Activated CD4-positive, alpha-beta T cell treated with anti-CD3 and anti-CD28 coated beads, Interleukin-2, amount 10 ng/mL, durations not matched to agents 7 days and 5 days (primary cell): ENCODE measurements at regions not wholly inside any gene's neighbourhood (a gene's known extent, or its start where the extent isn't known, plus 50 kb on each side); places are given as distances from the start of the nearest gene placed in this dataset.

Experiments
- CTCF ChIA-PET: fragments of 350-600 bp; sonication (Branson Sonifier 250); formaldehyde crosslinking; loops from one replicate; lab custom pipeline; 2021; ENCODE audit warnings: antibody characterized with exemption; lab: Charles Lee
- POLR2A ChIA-PET: fragments of 350-600 bp; sonication (Branson Sonifier 250); formaldehyde crosslinking; loops from one replicate; lab custom pipeline; 2021; ENCODE audit warnings: antibody characterized with exemption; lab: Charles Lee
- DNase-seq: peaks from one replicate; pipeline ENCODE4 v3.0.0-alpha.2; 2020
- H3K27ac Mint-ChIP-seq: one replicate; pipeline ENCODE4 v1.8.0; 2021; ENCODE audit warnings: mild to moderate bottlenecking, moderate library complexity, mixed read lengths
- H3K27me3 Mint-ChIP-seq: one replicate; pipeline ENCODE4 v1.8.0; 2021; ENCODE audit warnings: mixed read lengths
- H3K36me3 Mint-ChIP-seq: one replicate; pipeline ENCODE4 v1.8.0; 2021; ENCODE audit warnings: low read depth, mixed read lengths
- H3K4me1 Mint-ChIP-seq: one replicate; pipeline ENCODE4 v1.8.0; 2021; ENCODE audit warnings: mixed read lengths
- H3K4me3 Mint-ChIP-seq: one replicate; pipeline ENCODE4 v1.8.0; 2021; ENCODE audit warnings: mild to moderate bottlenecking, moderate library complexity, mixed read lengths
- H3K9me3 Mint-ChIP-seq: one replicate; pipeline ENCODE4 v1.8.0; 2021; ENCODE audit warnings: mixed read lengths

DNA sequence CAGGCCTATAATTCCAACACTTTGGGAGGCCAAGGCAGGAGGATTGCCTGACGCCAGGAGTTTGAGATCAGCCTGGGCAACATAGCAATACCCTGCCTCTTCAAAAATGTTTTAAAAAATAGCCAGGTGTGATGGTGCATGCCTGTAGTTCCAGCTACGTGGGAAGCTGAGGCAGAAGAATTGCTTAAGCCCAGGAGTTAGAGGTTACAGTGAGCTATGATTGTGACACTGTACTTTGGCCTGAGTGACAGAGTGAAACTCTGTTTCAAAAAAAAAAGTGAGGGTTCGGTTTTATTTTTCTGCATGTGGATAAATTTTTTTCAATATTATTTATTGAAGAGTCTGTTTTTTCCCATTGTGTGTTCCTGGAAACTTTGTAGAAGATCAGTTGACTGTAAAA, 208.1 kb downstream of the SLC4A3 start:
- Mint-ChIP-seq H3K27me3 (no peaks in the 10 kb centered on the region), H3K4me3 (no peak overlapping the region), H3K4me1 (no peaks in the 10 kb centered on the region), H3K27ac (no peak overlapping the region), H3K36me3 (no peaks in the 10 kb centered on the region), H3K9me3 (no peaks in the 10 kb centered on the region)
- no peak for DNase-seq
- POLR2A ChIA-PET = no interaction called here
- CTCF ChIA-PET = no interaction called here

DNA sequence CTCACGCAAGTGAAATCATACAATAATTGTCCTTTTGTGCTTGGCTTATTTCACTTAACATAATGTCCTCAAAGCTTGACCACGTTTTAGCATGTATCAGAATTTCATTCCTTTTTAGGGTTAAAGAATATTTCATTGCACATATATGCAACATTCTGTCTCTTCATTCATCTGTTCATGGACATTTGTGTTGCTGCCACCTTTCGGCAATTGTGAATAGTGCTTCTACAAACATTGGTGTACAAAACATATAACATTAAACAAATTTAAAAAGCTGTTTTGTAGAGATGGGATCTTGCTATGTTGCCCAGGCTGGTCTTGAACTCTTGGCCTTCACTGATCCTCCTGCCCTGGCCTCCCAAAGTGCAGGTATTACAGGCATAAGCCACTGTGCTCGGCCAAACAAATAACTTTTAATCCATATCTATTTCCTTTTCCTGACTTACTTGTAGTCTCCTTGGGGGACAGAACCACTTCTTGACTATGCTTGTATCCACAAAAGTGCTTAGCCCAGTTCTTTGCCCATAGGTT, 209.3 kb downstream of the SLC4A3 start:
- Mint-ChIP-seq H3K27me3 (no peaks in the 10 kb centered on the region), H3K4me3 (no peak overlapping the region), H3K36me3 (no peaks in the 10 kb centered on the region), H3K9me3 (no peaks in the 10 kb centered on the region), H3K27ac (no peak overlapping the region), H3K4me1 (no peaks in the 10 kb centered on the region)
- CTCF ChIA-PET = no interaction called here
- POLR2A ChIA-PET = no interaction called here
- no peak for DNase-seq

DNA sequence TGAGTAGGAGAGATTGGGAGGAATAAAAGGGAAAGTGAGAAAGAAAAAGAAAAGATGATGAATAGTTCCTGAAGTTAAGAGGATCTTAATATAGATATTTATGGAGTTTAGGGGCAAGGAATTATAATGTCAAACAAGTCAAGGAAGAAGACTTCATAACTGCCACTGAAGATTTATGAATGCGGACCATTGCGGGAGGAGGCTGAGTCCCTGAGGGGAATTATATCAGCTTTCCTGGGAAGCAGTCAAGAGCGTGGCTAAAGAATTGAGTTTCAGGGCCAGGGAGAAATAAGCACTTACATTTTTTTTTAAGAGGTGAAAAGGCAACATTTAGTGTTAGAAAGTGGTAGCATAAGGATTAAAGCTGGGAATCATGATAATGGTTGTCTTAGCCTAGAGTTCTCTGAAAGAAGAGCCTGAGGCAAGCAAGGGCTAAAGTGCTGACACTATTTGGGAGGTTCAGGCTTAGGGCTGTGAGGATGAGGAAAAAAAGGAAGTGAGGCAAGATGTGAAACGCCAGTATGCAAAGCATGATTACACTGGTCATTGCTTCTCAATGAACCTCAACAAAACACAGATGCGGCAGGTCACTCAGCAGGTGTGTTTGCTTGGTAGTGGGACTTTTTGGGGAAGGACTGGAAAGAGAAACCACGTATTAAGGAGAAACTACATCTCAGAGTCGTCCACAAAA, 217.1 kb downstream of the SLC4A3 start:
- POLR2A ChIA-PET = no interaction called here
- DNase-seq = no peak
- Mint-ChIP-seq H3K27me3 (no peaks in the 10 kb centered on the region), H3K9me3 (no peaks in the 10 kb centered on the region), H3K4me3 (no peak overlapping the region), H3K4me1 (no peaks in the 10 kb centered on the region), H3K27ac (no peak overlapping the region), H3K36me3 (no peaks in the 10 kb centered on the region)
- CTCF ChIA-PET = no interaction called here

DNA sequence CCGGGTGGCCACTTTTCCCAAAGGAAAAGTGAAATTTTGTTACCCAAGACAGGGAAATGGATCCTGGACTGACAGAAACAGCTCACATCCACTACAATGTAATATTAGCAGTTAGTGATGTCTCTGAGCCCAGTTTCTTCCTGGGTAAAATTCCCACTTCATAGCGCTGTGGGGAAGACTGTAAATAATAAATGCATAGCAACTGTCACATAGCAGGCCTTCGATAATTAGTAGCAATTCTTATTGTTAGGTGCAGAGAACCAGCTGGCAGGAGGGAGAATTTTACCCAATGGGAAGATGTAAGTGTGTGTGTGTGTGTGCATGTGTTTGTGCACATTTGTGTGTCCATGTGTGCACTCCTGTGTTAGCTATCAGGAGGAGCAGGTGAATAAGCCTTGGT, 221.5 kb downstream of the SLC4A3 start:
- Mint-ChIP-seq H3K27me3 (peaks cover 3% of the 10 kb centered on the region), H3K9me3 (no peaks in the 10 kb centered on the region), H3K4me3 (no peak overlapping the region), H3K4me1 (no peaks in the 10 kb centered on the region), H3K36me3 (no peaks in the 10 kb centered on the region), H3K27ac (no peak overlapping the region)
- ChIA-PET POLR2A (no interaction called here), CTCF (no interaction called here)
- DNase-seq = no peak

DNA sequence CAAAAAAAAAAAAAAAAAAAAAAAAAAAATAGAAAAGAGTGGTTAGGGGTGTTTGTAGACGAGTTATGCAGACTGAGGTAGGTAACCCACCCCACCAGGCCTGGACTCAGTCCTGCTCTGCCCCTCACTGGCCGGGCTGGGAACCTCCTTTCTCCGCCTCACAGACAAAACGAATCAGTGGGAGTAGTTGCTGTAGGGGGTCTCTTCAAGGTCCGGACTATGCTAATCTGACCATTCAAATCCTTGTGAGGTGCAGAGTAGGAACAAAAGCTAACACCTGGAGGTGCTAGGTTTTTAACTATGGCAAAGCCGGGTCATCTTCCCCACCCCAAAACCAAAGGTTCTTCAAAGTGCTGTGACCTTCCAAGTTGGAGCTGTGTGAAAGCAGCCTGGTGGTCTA, 223.7 kb downstream of the SLC4A3 start:
- POLR2A ChIA-PET = no interaction called here
- Mint-ChIP-seq H3K4me3 (no peak overlapping the region), H3K36me3 (no peaks in the 10 kb centered on the region), H3K9me3 (no peaks in the 10 kb centered on the region), H3K4me1 (no peaks in the 10 kb centered on the region), H3K27ac (no peak overlapping the region), H3K27me3 (peaks cover 3% of the 10 kb centered on the region)
- no peak for DNase-seq
- CTCF ChIA-PET = no interaction called here

DNA sequence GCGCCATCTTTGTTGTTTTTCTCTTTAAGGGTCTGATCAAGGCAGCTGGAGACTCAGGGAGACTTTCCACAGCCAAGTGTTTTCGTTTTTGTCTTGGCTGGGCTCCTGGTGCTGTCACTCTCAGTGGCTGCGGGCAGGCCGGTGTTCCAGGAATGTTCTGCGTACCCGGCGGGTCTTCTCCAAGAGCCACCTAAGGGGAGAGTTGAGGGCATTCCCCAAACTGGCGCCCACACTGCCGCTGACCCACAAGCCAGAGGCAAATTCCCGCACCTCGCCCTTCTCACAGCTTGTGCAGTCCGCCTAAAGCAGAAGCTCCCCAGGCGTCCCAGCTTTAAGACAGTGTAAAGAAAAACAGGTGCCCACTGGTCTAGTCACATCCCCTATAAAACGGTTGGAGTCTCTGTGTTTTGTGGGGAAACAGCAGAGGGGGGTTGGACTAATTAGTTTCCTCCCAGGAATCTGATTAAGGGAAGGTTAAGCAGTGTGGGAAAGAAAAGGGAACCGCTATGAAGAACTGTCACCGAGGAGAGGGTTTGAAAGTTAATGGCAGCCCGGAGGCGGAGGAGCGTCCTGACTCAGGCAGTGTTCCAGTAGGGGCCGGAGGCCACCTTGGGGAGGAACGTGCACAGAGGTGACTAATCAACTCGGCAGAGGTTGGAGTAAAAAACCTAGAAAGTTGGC, 224.5 kb downstream of the SLC4A3 start:
- Mint-ChIP-seq H3K4me3 (no peak overlapping the region), H3K27me3 (peaks cover 3% of the 10 kb centered on the region), H3K4me1 (no peaks in the 10 kb centered on the region), H3K36me3 (no peaks in the 10 kb centered on the region), H3K9me3 (no peaks in the 10 kb centered on the region), H3K27ac (no peak overlapping the region)
- ChIA-PET POLR2A (no interaction called here), CTCF (no interaction called here)
- DNase-seq = no peak

DNA sequence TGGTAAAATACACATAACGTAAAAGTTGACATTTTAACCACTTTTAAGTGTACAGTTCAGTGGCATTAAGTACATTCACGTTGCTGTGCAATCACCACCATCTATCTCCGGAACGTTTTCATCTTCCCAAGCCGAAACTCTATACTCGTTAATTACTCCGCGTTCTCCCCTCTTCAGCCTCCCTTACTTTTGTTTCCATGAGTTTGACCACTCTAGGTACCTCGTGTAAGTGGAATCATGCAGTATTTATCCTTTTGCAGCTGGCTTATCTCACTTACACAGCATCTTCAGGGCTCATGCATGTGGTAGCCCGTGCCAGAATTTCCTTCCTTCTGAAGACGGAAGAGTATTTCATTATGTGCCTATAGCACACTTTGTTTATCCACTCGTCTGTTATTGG, 225.2 kb downstream of the SLC4A3 start:
- Mint-ChIP-seq H3K9me3 (no peaks in the 10 kb centered on the region), H3K36me3 (no peaks in the 10 kb centered on the region), H3K4me1 (no peaks in the 10 kb centered on the region), H3K27me3 (peaks cover 3% of the 10 kb centered on the region), H3K4me3 (no peak overlapping the region), H3K27ac (no peak overlapping the region)
- ChIA-PET POLR2A (no interaction called here), CTCF (no interaction called here)
- DNase-seq = no peak

DNA sequence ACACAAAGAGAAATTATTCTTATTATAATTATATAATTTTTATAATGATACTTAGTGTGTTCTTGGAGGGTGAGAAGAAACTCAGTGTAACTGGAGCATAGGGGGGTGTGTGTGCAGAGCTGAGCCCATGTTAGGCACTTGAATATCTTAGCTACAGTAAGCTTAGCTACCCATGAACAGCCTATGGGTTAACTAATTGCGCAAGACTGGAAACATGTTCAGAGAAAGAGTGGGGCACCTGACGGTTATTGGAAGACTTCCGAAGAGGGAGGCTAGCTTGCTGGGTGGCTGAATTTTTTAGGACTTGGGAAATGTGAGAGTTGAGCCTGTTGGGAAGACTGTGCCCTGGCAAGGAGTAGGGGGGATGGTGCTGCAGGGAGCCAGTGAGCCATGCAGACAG, 229.2 kb downstream of the SLC4A3 start:
- ChIA-PET CTCF (no interaction called here), POLR2A (no interaction called here)
- no peaks in the 10 kb centered on the region for H3K36me3 Mint-ChIP-seq
- no peak overlapping the region for H3K4me3 Mint-ChIP-seq
- no peak for DNase-seq
- no peaks in the 10 kb centered on the region for H3K4me1 Mint-ChIP-seq
- H3K27me3 Mint-ChIP-seq = peaks cover 3% of the 10 kb centered on the region
- no peak overlapping the region for H3K27ac Mint-ChIP-seq
- no peaks in the 10 kb centered on the region for H3K9me3 Mint-ChIP-seq

DNA sequence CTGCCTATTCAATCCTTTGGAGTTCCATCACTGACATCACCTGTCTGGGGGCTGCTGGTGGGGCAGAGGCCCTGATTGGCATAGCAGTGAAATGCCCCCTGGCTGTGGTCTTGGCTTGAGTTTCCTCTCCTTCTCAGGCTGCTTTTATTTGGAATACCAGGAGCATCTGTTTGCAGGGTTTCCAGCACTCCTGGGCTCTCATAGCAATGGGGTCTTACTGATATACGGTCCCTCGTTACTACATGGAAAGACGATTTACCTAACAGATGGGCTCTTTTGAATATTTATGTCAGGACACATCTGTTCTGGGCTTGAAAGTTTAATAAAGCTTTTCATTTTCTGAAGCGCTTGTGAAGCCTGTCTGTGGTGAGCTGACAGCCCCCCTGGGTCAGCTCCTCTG, 230.3 kb downstream of the SLC4A3 start:
- DNase-seq = no peak
- Mint-ChIP-seq H3K27me3 (no peaks in the 10 kb centered on the region), H3K27ac (no peak overlapping the region), H3K36me3 (no peaks in the 10 kb centered on the region), H3K9me3 (no peaks in the 10 kb centered on the region), H3K4me3 (no peak overlapping the region), H3K4me1 (no peaks in the 10 kb centered on the region)
- ChIA-PET POLR2A (no interaction called here), CTCF (no interaction called here)

DNA sequence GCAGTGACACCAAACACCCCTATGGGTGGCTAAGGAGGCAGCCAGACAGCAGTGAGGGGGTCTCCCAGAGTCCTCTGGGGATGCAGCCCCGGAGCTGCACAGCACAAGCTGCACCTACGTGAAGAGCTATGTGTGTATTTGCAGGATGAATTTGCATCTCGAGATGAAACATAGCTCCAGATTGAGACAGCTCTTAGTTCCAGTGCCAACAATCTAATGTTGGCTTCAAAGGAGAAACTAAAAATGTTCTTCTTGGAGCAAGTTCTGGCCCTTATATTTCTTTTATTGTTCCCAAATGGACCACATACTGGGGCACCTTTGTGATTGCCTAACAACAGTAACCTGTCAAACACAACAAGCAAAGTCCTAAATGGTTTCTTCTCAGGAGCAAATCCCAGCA, 233.9 kb downstream of the SLC4A3 start:
- DNase-seq = no peak
- CTCF ChIA-PET = no interaction called here
- H3K27ac Mint-ChIP-seq = no peak overlapping the region

DNA sequence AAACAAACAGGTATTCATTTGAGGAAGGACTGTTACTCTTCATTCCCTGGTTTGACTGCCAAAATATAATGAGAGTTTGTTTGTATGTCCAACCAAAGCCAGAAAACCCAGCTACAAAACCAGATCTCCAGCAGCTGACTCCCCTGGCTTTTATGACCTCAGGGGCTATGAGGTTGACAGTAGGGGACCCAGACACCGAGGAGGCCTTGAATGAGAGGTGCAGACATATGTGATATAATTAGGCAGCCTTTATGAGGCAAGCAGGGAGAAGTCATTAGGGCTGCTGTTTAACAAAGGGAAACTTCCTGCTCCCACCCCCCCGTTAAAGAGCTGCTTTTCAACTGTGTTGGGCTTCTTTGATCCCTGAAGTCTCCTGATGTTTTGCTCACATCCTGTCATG, 236.7 kb downstream of the SLC4A3 start:
- Mint-ChIP-seq H3K4me3 (no peak overlapping the region), H3K9me3 (no peaks in the 10 kb centered on the region)
- POLR2A ChIA-PET = no interaction called here

More for the DNA sequence above, 233.9 kb downstream of the SLC4A3 start:
- Mint-ChIP-seq H3K36me3 (no peaks in the 10 kb centered on the region), H3K9me3 (no peaks in the 10 kb centered on the region), H3K4me1 (no peaks in the 10 kb centered on the region), H3K4me3 (no peak overlapping the region), H3K27me3 (no peaks in the 10 kb centered on the region)
- POLR2A ChIA-PET = no interaction called here

DNA sequence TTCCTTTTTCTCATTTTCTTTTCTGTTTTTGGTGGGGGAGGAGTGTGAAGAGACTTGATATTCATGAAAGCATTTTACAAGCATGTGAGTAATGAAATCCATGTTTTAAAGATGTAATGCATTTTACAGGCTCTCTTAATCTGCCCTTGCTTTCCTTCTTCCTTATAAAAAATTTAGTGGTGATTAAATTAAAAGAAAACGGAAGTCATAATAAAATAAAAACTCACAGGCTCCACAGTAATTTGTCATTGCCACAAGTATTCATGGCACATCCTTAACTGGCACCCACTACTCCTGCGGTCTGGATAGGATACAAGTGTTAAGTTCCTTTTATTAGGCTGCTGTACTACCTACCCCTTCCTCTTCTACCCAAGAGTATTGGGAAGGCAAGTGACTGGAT, 241.2 kb downstream of the SLC4A3 start:
- no peak overlapping the region for H3K4me3 Mint-ChIP-seq
- no peak overlapping the region for H3K27ac Mint-ChIP-seq
- no peaks in the 10 kb centered on the region for H3K4me1 Mint-ChIP-seq
- DNase-seq = no peak
- POLR2A ChIA-PET = no interaction called here
- CTCF ChIA-PET = no interaction called here
- H3K36me3 Mint-ChIP-seq = no peaks in the 10 kb centered on the region
- no peaks in the 10 kb centered on the region for H3K27me3 Mint-ChIP-seq
- no peaks in the 10 kb centered on the region for H3K9me3 Mint-ChIP-seq

More for the DNA sequence above, 236.7 kb downstream of the SLC4A3 start:
- no peaks in the 10 kb centered on the region for H3K4me1 Mint-ChIP-seq
- no peaks in the 10 kb centered on the region for H3K27me3 Mint-ChIP-seq
- CTCF ChIA-PET = no interaction called here
- H3K36me3 Mint-ChIP-seq = no peaks in the 10 kb centered on the region
- no peak overlapping the region for H3K27ac Mint-ChIP-seq
- DNase-seq = no peak

DNA sequence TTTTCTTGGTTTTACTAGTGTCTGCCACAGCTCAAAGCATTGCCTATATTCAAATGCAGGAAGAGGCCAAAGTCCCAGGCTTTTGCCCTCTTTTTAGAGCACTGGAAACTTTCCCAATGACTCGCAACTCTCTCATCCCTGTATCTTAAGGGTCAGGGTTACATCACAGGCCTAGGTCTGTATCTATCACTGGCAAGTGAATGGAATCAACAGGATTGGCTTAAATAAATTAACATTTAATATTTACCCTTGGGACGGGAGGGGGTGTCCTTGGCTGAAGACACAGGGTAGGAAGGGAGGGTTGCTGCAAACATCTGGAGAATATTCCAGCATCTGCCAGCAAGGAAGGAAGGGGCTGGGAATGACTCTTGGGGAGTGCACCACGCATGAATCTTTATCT, 242.6 kb downstream of the SLC4A3 start:
- Mint-ChIP-seq H3K9me3 (no peaks in the 10 kb centered on the region), H3K4me3 (no peak overlapping the region), H3K27ac (no peak overlapping the region), H3K36me3 (no peaks in the 10 kb centered on the region), H3K4me1 (no peaks in the 10 kb centered on the region), H3K27me3 (no peaks in the 10 kb centered on the region)
- POLR2A ChIA-PET = no interaction called here
- CTCF ChIA-PET = no interaction called here
- no peak for DNase-seq

DNA sequence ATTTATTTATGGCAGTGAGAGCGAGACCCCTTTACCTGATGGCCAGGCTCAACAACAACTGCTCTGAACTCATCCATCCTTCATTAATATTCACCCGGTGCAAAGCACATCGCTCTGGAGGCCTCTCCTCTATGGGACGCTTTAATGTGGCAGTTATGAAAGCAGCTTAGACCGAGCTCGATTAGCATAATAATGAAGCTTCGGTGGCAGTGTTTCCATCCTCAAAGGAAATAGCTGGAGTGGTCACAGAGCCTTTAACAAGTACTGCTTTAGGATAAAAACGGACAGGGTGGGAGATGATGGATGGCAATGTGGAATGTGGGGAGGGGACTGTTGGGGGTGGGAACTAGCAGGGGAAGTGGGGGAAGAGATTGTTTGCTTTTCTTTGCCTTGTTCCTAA, 243.9 kb downstream of the SLC4A3 start:
- DNase-seq = no peak
- no peaks in the 10 kb centered on the region for H3K27me3 Mint-ChIP-seq
- no peaks in the 10 kb centered on the region for H3K9me3 Mint-ChIP-seq
- CTCF ChIA-PET = no interaction called here
- POLR2A ChIA-PET = no interaction called here
- no peak overlapping the region for H3K4me3 Mint-ChIP-seq
- H3K36me3 Mint-ChIP-seq = no peaks in the 10 kb centered on the region
- no peak overlapping the region for H3K27ac Mint-ChIP-seq
- H3K4me1 Mint-ChIP-seq = no peaks in the 10 kb centered on the region
